ENCODE measurements at regions not wholly inside any gene's neighbourhood (a gene's known extent, or its start where the extent isn't known, plus 50 kb on each side); places are given as distances from the start of the nearest gene placed in this dataset.
A peak's percentile ranks its signal among the peaks of the same experiment; 100 is the strongest.

DNA sequence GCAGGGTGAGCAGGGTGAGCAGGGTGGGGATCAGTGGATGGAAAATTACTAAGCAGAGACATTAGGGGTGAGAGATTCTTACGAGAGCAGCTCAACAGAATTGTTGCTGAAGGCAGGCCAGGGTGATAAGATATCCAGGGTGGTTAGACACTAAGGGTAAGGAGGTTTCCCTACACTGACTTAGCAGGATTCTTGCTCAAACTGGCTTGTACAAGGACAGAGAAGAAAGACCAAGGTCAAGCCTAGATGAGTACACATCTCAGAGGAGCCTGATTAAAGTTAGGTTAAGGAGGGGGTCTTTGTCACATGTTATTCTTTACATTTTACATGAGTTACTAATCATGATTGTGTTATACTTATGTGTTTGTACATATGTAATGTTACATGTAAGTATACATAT lies 262.8 kb upstream of the FANCL start:
- Histone ChIP-seq H4K8ac (ENCODE audit: extremely low read depth, insufficient read depth, low read length) (no peak overlapping the region), H2BK5ac (ENCODE audit: low read depth, low read length) (no peak overlapping the region), H3K4ac (replicated peaks; ENCODE audit: insufficient read length, low read depth, low read length) (no peak overlapping the region), H3K4me3 (ENCODE audit: extremely low read depth in 1 of 4, insufficient read depth in 2 of 4, low read depth in 3 of 4, low read length in 4 of 4) (no peak overlapping the region), H3K79me2 (ENCODE audit: control insufficient read depth in 1 of 2, insufficient read depth in 2 of 2, low read length in 2 of 2) (no peaks in the 10 kb centered on the region), H3K36me3 (ENCODE audit: control insufficient read depth in 2 of 4, insufficient read depth in 4 of 4, low read length in 3 of 4) (no peaks in the 10 kb centered on the region), H4K5ac (ENCODE audit: insufficient read length, low read depth, low read length) (no peak overlapping the region), H3K27me3 (replicated peaks in 1 of 4; ENCODE audit: control insufficient read depth in 3 of 4, extremely low read depth in 1 of 4, insufficient read depth in 3 of 4, low read length in 3 of 4) (no peaks in the 10 kb centered on the region), H3K23me2 (ENCODE audit: low read depth, low read length) (no peaks in the 10 kb centered on the region), H3K79me1 (ENCODE audit: low read depth, low read length) (no peaks in the 10 kb centered on the region), H2BK120ac (replicated peaks; ENCODE audit: low read depth, low read length) (no peak overlapping the region), H2AFZ (ENCODE audit: low read length) (no peak overlapping the region), H4K91ac (replicated peaks; ENCODE audit: insufficient read length, low read length) (peak overlapping the region; percentile 39), H3K9me3 (ENCODE audit: insufficient read depth in 2 of 2, low read depth in 1 of 2, low read length in 1 of 2) (no peaks in the 10 kb centered on the region), H2AK5ac (ENCODE audit: low read depth, low read length) (no peak overlapping the region; the same call in 1 of the 2 replicates), H3K18ac (ENCODE audit: extremely low read depth, low read length) (peak overlapping the region; percentile 10; the same call in 1 of the 2 replicates), H3K9ac (replicated peaks in 1 of 4; ENCODE audit: extremely low read depth in 1 of 4, low read depth in 3 of 4, low read length in 3 of 4) (no peak overlapping the region), H3K4me1 (replicated peaks in 1 of 4; ENCODE audit: control insufficient read depth in 3 of 4, insufficient read depth in 4 of 4, low read length in 3 of 4) (peaks cover 3 to 19% (median 12%) of the 10 kb centered on the region in 4 experiments; a peak in 4 of 7 replicates), H2BK20ac (ENCODE audit: low read length) (peak overlapping the region; percentile 6; the same call in 1 of the 2 replicates), H3K56ac (replicated peaks; ENCODE audit: insufficient read length, low read depth, low read length) (no peak overlapping the region), H2BK15ac (ENCODE audit: low read length) (no peak overlapping the region), H3K27ac (ENCODE audit: low read depth, low read length) (no peak overlapping the region), H3K14ac (ENCODE audit: insufficient read length) (no peak overlapping the region), H4K20me1 (replicated peaks in 1 of 2; ENCODE audit: control insufficient read depth in 1 of 2, insufficient read depth in 2 of 2, low read length in 2 of 2) (no peaks in the 10 kb centered on the region), H3K4me2 (ENCODE audit: insufficient read depth in 1 of 2, low read depth in 2 of 2, low read length in 2 of 2) (no peak overlapping the region), H3K23ac (ENCODE audit: insufficient read length) (no peak overlapping the region), H2BK12ac (ENCODE audit: low read depth, low read length) (peak overlapping the region; percentile 6; the same call in 1 of the 2 replicates)
- DNase-seq (ENCODE audit: low read depth in 1 of 2, low spot score in 2 of 2) (no peak), FAIRE-seq (no peak)
- POLR2A ChIA-PET (ENCODE audit: partially characterized antibody): no interaction called here
- CTCF ChIA-PET (ENCODE audit: partially characterized antibody): interaction anchor here (0.9 kb wide), 1 partner anchor 18 kb away, joined by 3 read pairs; no protein-coding TSS in a partner anchor
- TF ChIP-seq SAP30 (IDR thresholded peaks at IDR 0.05; ENCODE audit: insufficient read depth, insufficient replicate concordance, low read length): no peak
- WGBS, 2 experiments (ENCODE audit: extremely low coverage in 1 of 2, insufficient coverage in 1 of 2, insufficient read length in 1 of 2, insufficient replicate concordance in 2 of 2, low coverage in 1 of 2, low lambda C conversion rate in 2 of 2, missing lambda C conversion rate in 1 of 2): 100% methylated on average over 1 of the region's 1 CpG; no CpG with 5 or more reads in 1 of the 2 experiments
